Iris pigment epithelial cell (primary cell): ENCODE measurements at regions not wholly inside any gene's neighbourhood (a gene's known extent, or its start where the extent isn't known, plus 50 kb on each side); places are given as distances from the start of the nearest gene placed in this dataset.

Source experiments
- DNase-seq: peaks from one replicate; pipeline ENCODE4 v3.0.0-alpha.2; 2011; ENCODE audit warnings: low read depth

DNA sequence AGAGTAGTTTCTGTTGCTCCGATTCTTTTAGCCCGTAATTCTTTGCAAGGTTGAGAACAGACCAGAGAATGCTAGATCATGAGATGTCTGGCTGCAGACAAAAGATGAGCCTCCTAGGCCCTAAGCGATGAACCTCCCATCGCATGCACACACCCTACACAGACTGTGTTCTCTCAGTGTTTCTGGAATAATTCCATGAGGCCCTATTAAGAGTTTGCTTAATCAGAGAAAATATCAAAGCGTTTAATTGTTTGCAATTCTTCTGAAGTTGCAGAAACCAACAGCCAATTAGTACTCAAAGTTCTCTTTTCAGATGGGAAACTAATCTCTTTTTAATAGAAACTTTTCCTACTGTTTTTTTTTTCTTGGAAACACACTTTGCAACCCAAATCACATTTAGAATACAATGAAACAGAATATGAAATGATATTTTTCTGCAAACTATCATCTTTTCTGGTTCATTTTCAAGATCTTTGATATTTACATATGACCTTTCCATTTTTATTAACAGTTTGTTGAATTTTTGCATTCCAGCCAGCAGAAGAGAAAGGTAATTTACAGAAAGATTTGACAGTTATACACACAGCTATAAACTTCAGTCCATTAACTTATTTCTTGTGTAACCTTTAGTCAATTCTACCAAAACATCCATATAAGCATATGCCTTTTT, 1525.6 kb downstream of the ARAP2 start:
- no peak for DNase-seq

DNA sequence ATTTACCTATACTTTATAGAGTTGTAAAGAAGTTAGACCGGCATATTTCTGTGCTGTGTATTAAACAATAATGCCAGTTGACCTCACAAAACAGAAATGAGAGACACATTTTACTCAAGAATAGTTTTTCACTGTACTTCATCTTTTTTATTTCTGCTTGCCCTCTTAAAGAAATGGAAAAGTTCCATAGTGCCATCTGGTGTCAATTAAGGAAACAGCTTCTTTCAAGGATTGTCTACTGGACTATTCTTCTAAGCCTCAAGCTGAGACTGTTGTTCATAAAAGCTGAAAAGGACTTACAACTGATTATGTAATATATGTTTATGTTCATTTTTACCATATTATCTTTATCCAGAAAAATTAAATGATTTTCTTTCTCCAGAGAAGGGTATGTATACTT, 1523.7 kb downstream of the ARAP2 start:
- DNase-seq = peak; percentile 36

DNA sequence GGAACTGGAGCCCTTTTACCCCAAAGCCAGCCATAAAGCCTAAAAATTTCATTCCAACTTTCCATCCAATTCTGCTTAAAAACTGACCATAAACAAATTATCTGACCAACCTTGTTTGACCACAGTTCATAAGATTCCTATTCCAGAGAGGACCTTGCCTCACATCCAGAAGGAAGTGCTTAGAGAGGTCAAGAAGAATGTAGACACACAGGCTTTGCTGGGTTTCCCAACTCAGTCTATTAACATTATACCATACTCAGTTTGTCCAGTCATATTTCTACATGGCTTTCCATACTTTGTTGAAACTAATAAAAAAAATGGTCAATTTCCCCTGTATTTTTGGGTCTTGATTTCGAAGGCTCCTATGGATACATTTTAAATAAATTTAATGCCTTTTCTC, 1522.5 kb downstream of the ARAP2 start:
- DNase-seq = no peak

GRCh38 chr4:34723605-34724004, 1520.7 kb downstream of the ARAP2 start:
- peak; percentile 3 for DNase-seq

DNA sequence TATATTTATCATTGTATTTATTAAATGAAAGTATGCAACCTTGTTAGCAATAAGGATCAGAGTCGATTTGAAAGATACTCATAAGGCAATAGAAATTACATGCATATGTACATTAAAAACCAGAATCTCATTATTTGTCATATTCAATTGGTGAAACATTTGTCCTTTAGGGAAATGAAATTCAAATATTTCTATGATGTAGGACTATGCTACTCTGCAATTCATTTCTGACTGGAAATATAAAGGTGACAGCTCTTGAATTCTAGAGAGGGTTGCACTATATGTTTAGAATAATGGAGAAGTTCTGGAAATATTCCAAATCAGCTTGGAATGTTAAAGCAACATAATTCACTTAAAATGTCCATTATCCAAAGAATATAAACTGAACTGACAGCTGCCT, 1519.8 kb downstream of the ARAP2 start:
- DNase-seq = no peak

DNA sequence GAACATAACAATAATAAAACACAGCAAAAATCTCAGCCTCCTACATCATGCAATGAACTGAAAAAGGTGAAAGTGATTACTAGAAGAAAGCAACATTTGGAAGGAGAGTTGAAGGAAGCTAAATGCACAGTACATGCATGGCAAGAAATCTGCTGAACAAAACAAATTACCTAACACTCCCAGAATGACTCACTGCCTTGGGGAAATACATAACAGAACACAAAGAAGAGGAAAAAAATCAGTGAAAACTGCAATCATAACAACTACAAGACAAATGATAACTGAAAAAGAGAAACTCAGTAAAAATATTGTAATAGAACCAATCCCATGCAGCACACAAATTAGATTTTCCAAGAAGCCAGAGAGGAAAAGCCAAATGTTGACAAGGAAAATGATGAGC, 1513.2 kb downstream of the ARAP2 start:
- peak; percentile 4 for DNase-seq

GRCh38 chr4:34732176-34732950, 1512.0 kb downstream of the ARAP2 start:
- DNase-seq = no peak

DNA sequence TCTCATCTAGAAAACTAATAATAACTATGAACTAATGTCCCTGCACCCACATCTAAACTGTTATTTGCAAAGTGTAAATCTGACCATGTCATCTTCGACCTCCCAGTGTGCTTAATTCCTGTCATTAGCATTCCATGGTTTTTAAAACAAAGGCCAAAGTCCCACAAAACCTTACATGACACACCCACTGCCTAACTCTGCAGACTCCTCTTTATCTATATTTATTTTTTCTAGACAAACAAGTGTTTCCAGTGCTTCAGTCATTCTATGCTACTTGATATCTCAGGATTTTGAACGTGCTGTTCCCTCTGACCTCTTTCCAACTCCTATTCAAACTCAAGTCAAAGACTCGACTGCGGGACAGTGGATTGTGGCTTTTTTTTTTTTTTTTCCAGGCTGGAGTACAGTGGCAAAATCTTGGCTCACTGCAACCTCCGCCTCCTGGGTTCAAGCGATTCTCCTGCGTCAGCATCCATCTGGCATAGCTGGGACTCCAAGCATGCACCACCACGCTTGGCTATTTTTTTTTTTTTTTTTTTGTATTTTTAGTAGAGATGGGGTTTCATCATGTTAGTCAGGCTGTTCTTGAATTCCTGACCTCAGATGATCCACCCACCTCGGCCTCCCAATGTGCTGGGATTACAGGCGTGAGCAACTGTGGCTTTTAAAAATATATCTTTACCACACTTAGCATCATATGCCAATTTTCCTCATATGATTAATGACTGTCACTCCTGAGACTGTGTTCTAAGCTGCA, 1511.0 kb downstream of the ARAP2 start:
- DNase-seq = no peak

- DNase-seq = no peak
These were observed 1477.4 kb downstream of the ARAP2 start for GRCh38 chr4:34766935-34767334.

DNA sequence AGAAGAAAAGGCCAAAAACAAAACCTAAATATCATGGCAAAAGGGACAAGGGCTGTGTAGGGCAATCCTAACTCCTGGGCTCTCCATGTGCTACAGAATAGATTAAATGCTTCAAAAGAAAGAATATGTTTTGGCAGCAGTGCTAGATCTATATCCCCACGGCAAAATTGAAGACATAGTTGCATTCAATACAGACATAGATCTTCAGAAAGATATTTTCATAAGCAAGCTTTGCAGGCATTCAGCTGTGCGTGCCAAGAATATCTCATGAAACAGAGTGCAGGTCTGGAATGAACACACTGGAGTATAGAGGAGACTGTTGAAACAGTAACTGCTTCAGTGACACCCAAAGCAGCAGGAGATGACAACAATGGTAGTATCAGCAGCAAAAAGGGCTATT, 1476.9 kb downstream of the ARAP2 start:
- DNase-seq = no peak

GRCh38 chr4:34771632-34772031, 1472.7 kb downstream of the ARAP2 start:
- DNase-seq = no peak

- DNase-seq = no peak
These were observed 1454.2 kb downstream of the ARAP2 start for GRCh38 chr4:34790131-34790530.

DNA sequence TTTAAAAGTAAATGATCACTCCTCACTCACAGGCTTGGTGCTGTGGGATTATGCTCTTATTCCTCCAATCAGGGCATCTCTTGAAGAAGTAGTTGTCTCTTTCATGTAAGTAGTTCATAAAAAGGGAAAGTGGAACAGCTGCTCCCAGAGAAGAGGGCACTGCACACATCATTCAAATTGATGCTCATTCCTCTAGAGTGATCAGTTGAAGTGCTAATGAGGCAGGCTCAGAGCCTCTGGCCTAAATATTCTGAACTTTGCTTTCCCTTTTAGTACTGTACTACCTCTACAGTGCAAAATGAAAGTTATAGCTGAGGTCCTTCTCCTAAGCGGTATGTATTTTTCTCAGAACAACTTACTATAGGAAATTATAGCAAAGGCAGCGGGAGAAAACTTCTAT, 1453.1 kb downstream of the ARAP2 start:
- DNase-seq = no peak

DNA sequence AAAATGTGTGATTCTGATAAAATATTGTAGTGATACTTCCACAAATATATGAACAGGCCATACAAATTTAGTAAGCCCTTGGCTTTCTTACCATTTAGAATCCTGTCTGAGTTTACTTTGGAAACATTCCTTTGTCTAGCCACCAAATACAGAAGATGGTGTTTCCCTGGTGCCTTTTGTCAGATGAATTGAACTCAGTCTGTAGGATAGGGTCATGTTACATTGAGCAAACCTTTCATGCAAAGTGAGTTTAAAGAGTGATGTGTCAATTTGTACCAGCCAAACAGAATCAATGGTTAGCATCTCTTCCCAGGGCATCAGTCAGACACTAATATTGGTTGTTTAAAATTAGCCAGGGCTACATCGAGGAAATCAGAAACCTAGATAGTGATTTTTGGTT, 1443.4 kb downstream of the ARAP2 start:
- no peak for DNase-seq

GRCh38 chr4:34814266-34814665, 1430.0 kb downstream of the ARAP2 start:
- DNase-seq = peak; percentile 0

GRCh38 chr4:34824515-34824914, 1419.8 kb downstream of the ARAP2 start:
- no peak for DNase-seq

DNA sequence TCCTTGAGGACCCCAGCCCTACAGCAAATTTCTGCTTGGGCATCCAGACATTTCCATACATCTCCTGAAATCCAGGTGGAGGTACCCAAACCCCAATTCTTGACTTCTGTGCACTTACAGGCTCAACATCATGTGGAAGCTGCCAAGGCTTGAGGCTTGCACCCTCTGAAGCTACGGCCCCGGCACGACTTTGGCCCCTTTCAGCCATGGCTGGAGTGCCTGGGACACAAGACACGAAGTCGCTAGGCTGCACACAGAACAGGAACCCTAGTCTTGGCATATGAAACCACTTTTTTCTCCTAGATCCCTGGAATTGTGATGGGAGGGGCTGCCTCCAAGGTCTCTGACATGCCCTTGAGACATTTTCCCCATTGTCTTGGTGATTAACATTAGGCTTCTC, 1417.7 kb downstream of the ARAP2 start:
- DNase-seq = no peak

- DNase-seq = no peak
These were observed 1398.4 kb downstream of the ARAP2 start for GRCh38 chr4:34845926-34846325.

- no peak for DNase-seq
These were observed 1393.9 kb downstream of the ARAP2 start for GRCh38 chr4:34850421-34850820.

DNA sequence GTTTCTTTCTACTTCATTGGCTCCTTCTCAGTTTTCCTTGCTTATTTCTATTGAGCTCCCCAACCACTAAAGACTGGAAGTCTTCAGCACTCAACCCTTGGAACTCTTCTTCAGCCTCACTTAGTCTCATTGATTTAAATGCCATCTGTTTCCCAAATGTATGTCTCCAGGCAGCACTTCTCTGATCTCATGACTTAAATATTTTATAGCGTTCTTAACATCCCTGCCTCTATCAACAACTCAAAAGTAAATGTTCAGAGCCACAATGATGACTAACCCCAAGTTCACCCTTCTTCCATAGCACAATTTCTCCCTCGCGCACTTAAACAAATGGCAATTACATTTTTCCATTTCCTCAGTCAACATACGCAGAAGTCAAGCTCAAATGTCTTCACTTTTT, 1393.3 kb downstream of the ARAP2 start:
- peak; percentile 17 for DNase-seq

DNA sequence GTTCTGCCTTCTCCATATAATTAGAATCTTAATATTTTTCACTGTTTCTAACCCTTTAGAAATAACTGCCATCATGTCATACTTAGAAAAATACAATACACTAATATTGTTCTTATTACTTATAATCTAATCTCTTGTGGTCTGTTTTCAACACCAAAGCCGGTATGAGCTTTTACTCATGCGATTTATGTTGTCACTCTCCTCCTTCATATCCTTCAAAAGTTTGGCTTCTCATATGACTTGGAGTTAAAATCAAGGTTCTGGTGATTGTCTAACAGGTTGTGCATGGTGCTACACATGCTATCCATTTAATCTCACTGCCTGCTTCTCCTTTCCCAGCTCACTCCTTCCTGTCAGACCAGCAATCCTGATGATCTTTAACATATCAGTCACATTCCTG, 1392.9 kb downstream of the ARAP2 start:
- DNase-seq = no peak

DNA sequence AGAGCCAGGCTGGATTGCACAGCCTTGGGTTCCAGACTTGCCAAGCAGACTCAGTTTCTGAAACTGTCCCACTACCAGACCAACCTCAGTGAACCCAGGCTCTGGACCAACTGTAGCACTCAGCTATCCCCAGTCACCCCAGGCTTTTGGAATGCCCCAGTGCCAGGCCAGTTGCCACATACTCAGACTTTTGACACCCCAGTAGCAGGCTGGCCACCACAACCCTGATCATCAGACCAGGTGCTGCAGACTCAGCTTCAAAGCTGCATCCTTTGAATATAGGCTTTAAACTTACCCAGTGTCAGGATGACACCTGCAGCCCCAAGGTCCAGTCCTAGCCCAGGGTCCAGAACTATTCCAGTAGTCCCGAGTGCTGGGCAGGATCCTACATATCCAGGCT, 1389.9 kb downstream of the ARAP2 start:
- no peak for DNase-seq

GRCh38 chr4:34861666-34862065, 1382.6 kb downstream of the ARAP2 start:
- peak; percentile 34 for DNase-seq
